K562 (cell line): ENCODE measurements at regions not wholly inside any gene's neighbourhood (a gene's known extent, or its start where the extent isn't known, plus 50 kb on each side); places are given as distances from the start of the nearest gene placed in this dataset.

ENCODE experiments used
- EP300 ChIP-seq: IDR thresholded peaks from 2 replicates; pipeline ENCODE4 v1.6.1; 2012; ENCODE audit warnings: low read length, improper control_type of control experiment
- FOSL1 ChIP-seq: fragments of 200-800 bp; sonication (Bioruptor generic); conservative IDR thresholded peaks from 2 replicates; pipeline ENCODE4 v1.6.1; 2016; ENCODE audit warnings: missing genetic modification characterization, missing compliant biosample characterization
- KLF13 ChIP-seq: fragments of 450-650 bp; IDR thresholded peaks from 2 replicates; pipeline ENCODE4 v1.6.1; 2016; ENCODE audit warnings: missing genetic modification characterization, low read depth, mild to moderate bottlenecking, missing compliant biosample characterization, moderate library complexity, borderline replicate concordance
- NR3C1 ChIP-seq: sonication (generic); formaldehyde crosslinking; IDR thresholded peaks from 2 replicates; pipeline ENCODE4 v1.8.1; 2022; ENCODE audit warnings: missing genetic modification reagents
- NR4A1 ChIP-seq, 2 experiments: fragments of 250-450 bp in 1 of 2; fragments of 450-650 bp in 1 of 2; sonication (Bioruptor Pico) in 1 of 2; IDR thresholded peaks; 2 replicates each; pipeline versions ENCODE4 v1.4.0 to v1.6.1; 2016 to 2020; ENCODE audit warnings: mild to moderate bottlenecking in 2 of 2, missing compliant biosample characterization in 1 of 2, missing genetic modification characterization in 1 of 2, moderate library complexity in 1 of 2
- POLR3A ChIP-seq: IDR thresholded peaks from 2 replicates; pipeline ENCODE4 v1.6.1; 2011; ENCODE audit warnings: borderline replicate concordance, mild to moderate bottlenecking, moderate library complexity; ENCODE audit not compliant: insufficient read length, insufficient read depth; ENCODE audit errors: extremely low read depth
- PREB ChIP-seq: sonication (generic); formaldehyde crosslinking; IDR thresholded peaks from 2 replicates; pipeline ENCODE4 v1.8.1; 2023; ENCODE audit warnings: mild to moderate bottlenecking, missing genetic modification reagents
- USF2 ChIP-seq: sonication (generic); formaldehyde crosslinking; IDR thresholded peaks from 2 replicates; pipeline ENCODE4 v1.5.0; 2020; ENCODE audit warnings: missing genetic modification reagents
- ZKSCAN3 ChIP-seq: fragments of 250-450 bp; sonication (Bioruptor Pico); IDR thresholded peaks from 2 replicates; pipeline ENCODE4 v1.4.0; 2020
- ZNF143 ChIP-seq: sonication (generic); formaldehyde crosslinking; IDR thresholded peaks from 2 replicates; pipeline ENCODE4 v1.9.0; 2022; ENCODE audit warnings: mild to moderate bottlenecking, missing genetic modification reagents
- ZNF398 ChIP-seq: fragments of 250-450 bp; sonication (Bioruptor Pico); IDR thresholded peaks from 2 replicates; pipeline ENCODE4 v1.8.0; 2021; ENCODE audit warnings: moderate library complexity, mild to moderate bottlenecking, inconsistent platforms
- ZNF408 ChIP-seq: fragments of 250-450 bp; sonication (Bioruptor Pico); IDR thresholded peaks from 2 replicates; pipeline ENCODE4 v1.4.0; 2020; ENCODE audit warnings: low read depth, mild to moderate bottlenecking, moderate library complexity
- ZNF655 ChIP-seq: fragments of 250-450 bp; sonication (Bioruptor Pico); IDR thresholded peaks from 2 replicates; pipeline ENCODE4 v1.5.0; 2021

GRCh38 chr9:73229543-73229942 is 77.9 kb downstream of the ANXA1 start (continued):
- TF ChIP-seq ZNF408 (CRISPR knock-in tag) (no peak), NR4A1 (CRISPR knock-in tag; IDR thresholded peaks at IDR 0.05) (no peak), NR4A1 (tag; IDR thresholded peaks at IDR 0.05) (no peak), ZNF398 (no peak), NR3C1 (CRISPR knock-in tag) (no peak), KLF13 (no peak), USF2 (CRISPR knock-in tag) (no peak), FOSL1 (no peak), ZNF143 (CRISPR knock-in tag) (no peak), ZKSCAN3 (no peak), ZNF655 (CRISPR knock-in tag) (no peak), EP300 (no peak), POLR3A (no peak), PREB (no peak)
- TF ChIP-seq, all 486 proteins: peak for 0
